H54 (cell line): ENCODE measurements at regions not wholly inside any gene's neighbourhood (a gene's known extent, or its start where the extent isn't known, plus 50 kb on each side); places are given as distances from the start of the nearest gene placed in this dataset.

Source experiments
- DNase-seq: peaks from one replicate; pipeline ENCODE4 v3.0.0; 2011; ENCODE audit warnings: low spot score, mixed read lengths; ENCODE audit not compliant: insufficient read length
- FAIRE-seq: peaks from 3 replicates; lab custom pipeline; 2011; peaks lifted over from hg19 to GRCh38; lab: Jason Lieb, UNC
- POLR2A ChIP-seq: IDR thresholded peaks from 2 replicates; pipeline ENCODE4 v1.6.1; 2011; ENCODE audit warnings: low read depth, mild to moderate bottlenecking, low read length

GRCh38 chr7:84553711-84554110 lies 359.1 kb upstream of the SEMA3A start:
- no peak for FAIRE-seq
- TF ChIP-seq POLR2A, result no peak
- DNase-seq, result no peak

- FAIRE-seq (no peak), DNase-seq (no peak)
- TF ChIP-seq POLR2A, result no peak
These were observed 354.8 kb upstream of the SEMA3A start for GRCh38 chr7:84549409-84549808.

- no peak for DNase-seq
- no peak for TF ChIP-seq POLR2A
- peak; percentile 68 for FAIRE-seq
These were observed 354.1 kb upstream of the SEMA3A start for GRCh38 chr7:84548366-84549365.

- FAIRE-seq (no peak), DNase-seq (no peak)
- no peak for TF ChIP-seq POLR2A
These were observed 352.7 kb upstream of the SEMA3A start for GRCh38 chr7:84547331-84547730.

GRCh38 chr7:84546403-84546802 lies 351.8 kb upstream of the SEMA3A start:
- DNase-seq (no peak), FAIRE-seq (no peak)
- no peak for TF ChIP-seq POLR2A

GRCh38 chr7:84538268-84538667 lies 343.7 kb upstream of the SEMA3A start:
- no peak for TF ChIP-seq POLR2A
- FAIRE-seq (no peak), DNase-seq (no peak)

- no peak for TF ChIP-seq POLR2A
- FAIRE-seq, result peak; percentile 57
- no peak for DNase-seq
These were observed 341.8 kb upstream of the SEMA3A start for GRCh38 chr7:84536271-84536870.

- no peak for DNase-seq
- TF ChIP-seq POLR2A, result no peak
- FAIRE-seq, result no peak
These were observed 341.1 kb upstream of the SEMA3A start for GRCh38 chr7:84535580-84536270.

GRCh38 chr7:84533182-84533581 lies 338.6 kb upstream of the SEMA3A start:
- no peak for TF ChIP-seq POLR2A
- FAIRE-seq (peak; percentile 48), DNase-seq (no peak)

- no peak for TF ChIP-seq POLR2A
- no peak for FAIRE-seq
These were observed 337.6 kb upstream of the SEMA3A start for GRCh38 chr7:84532196-84532595.

GRCh38 chr7:84529480-84530205 lies 335.1 kb upstream of the SEMA3A start:
- DNase-seq (no peak), FAIRE-seq (peak; percentile 88)
- no peak for TF ChIP-seq POLR2A

More at GRCh38 chr7:84532196-84532595, 337.6 kb upstream of the SEMA3A start:
- no peak for DNase-seq

GRCh38 chr7:84528756-84529479 lies 334.3 kb upstream of the SEMA3A start:
- no peak for TF ChIP-seq POLR2A
- DNase-seq (no peak), FAIRE-seq (peak; percentile 61)
